ENCODE measurements at regions not wholly inside any gene's neighbourhood (a gene's known extent, or its start where the extent isn't known, plus 50 kb on each side); places are given as distances from the start of the nearest gene placed in this dataset.
A peak's percentile ranks its signal among the peaks of the same experiment; 100 is the strongest.

DNA sequence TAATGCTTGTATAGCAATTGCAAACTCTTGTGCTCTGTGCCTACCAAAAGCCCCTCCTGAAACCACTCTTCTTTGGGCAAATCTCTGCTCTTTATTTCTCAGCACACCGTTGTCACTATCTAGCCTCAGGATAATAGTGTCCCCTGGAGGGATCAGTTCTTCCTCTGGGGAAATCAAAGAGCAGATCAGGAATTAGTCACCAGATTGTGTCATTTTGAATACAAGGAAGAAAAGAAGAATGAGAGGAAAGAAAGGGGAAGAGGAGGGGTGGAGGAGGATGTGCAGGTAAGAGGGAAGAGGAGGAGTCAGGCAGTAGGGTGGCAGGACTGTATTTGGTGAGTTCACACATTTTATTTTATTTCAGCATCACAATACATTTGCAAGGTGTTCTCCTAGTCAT lies 256.4 kb downstream of the GRIN2B start:
- Histone ChIP-seq H3K36me3 (ENCODE audit: control insufficient read depth, insufficient read depth, low read length) (no peaks in the 10 kb centered on the region), H3K4me1 (ENCODE audit: control insufficient read depth, insufficient read depth, low read length) (no peaks in the 10 kb centered on the region), H3K27me3 (ENCODE audit: control insufficient read depth, insufficient read depth, low read length) (peaks cover 9% of the 10 kb centered on the region), H3K9me3 (ENCODE audit: control insufficient read depth, low read depth, low read length) (no peaks in the 10 kb centered on the region), H3K4me3 (ENCODE audit: low read length) (no peak overlapping the region), H3K27ac (ENCODE audit: low read length) (no peak overlapping the region)
- no peak for DNase-seq
- WGBS (ENCODE audit: insufficient coverage, low lambda C conversion rate) = no CpG with 5 or more reads among the region's 1 CpG

- WGBS (ENCODE audit: insufficient coverage, low lambda C conversion rate) = 80% methylated on average over 1 of the region's 1 CpG
- Histone ChIP-seq H3K27me3 (ENCODE audit: control insufficient read depth, insufficient read depth, low read length) (peaks cover 9% of the 10 kb centered on the region), H3K9me3 (ENCODE audit: control insufficient read depth, low read depth, low read length) (no peaks in the 10 kb centered on the region), H3K4me1 (ENCODE audit: control insufficient read depth, insufficient read depth, low read length) (no peaks in the 10 kb centered on the region), H3K36me3 (ENCODE audit: control insufficient read depth, insufficient read depth, low read length) (no peaks in the 10 kb centered on the region), H3K27ac (ENCODE audit: low read length) (no peak overlapping the region), H3K4me3 (ENCODE audit: low read length) (no peak overlapping the region)
- DNase-seq = no peak
Measured at GRCh38 chr12:13724136-13724535, 257.3 kb downstream of the GRIN2B start.

GRCh38 chr12:13719986-13720385 lies 261.4 kb downstream of the GRIN2B start:
- DNase-seq = no peak
- H3K9me3 ChIP-seq (ENCODE audit: control insufficient read depth, low read depth, low read length) = no peaks in the 10 kb centered on the region
- H3K4me3 ChIP-seq (ENCODE audit: low read length) = no peak overlapping the region
- no peak overlapping the region for H3K27ac ChIP-seq (ENCODE audit: low read length)
- no peaks in the 10 kb centered on the region for H3K36me3 ChIP-seq (ENCODE audit: control insufficient read depth, insufficient read depth, low read length)
- H3K4me1 ChIP-seq (ENCODE audit: control insufficient read depth, insufficient read depth, low read length) = no peaks in the 10 kb centered on the region
- WGBS (ENCODE audit: insufficient coverage, low lambda C conversion rate) = no CpG with 5 or more reads among the region's 2 CpGs
- H3K27me3 ChIP-seq (ENCODE audit: control insufficient read depth, insufficient read depth, low read length) = no peaks in the 10 kb centered on the region

GRCh38 chr12:13718271-13718670 lies 263.1 kb downstream of the GRIN2B start:
- 40% methylated on average over 1 of the region's 5 CpGs for WGBS (ENCODE audit: insufficient coverage, low lambda C conversion rate)
- Histone ChIP-seq H3K36me3 (ENCODE audit: control insufficient read depth, insufficient read depth, low read length) (no peaks in the 10 kb centered on the region), H3K27me3 (ENCODE audit: control insufficient read depth, insufficient read depth, low read length) (no peaks in the 10 kb centered on the region), H3K9me3 (ENCODE audit: control insufficient read depth, low read depth, low read length) (no peaks in the 10 kb centered on the region), H3K4me1 (ENCODE audit: control insufficient read depth, insufficient read depth, low read length) (no peaks in the 10 kb centered on the region), H3K4me3 (ENCODE audit: low read length) (no peak overlapping the region), H3K27ac (ENCODE audit: low read length) (no peak overlapping the region)
- no peak for DNase-seq

GRCh38 chr12:13716119-13716518 lies 265.3 kb downstream of the GRIN2B start:
- Histone ChIP-seq H3K36me3 (ENCODE audit: control insufficient read depth, insufficient read depth, low read length) (no peaks in the 10 kb centered on the region), H3K4me3 (ENCODE audit: low read length) (no peak overlapping the region), H3K27ac (ENCODE audit: low read length) (no peak overlapping the region), H3K27me3 (ENCODE audit: control insufficient read depth, insufficient read depth, low read length) (no peaks in the 10 kb centered on the region), H3K4me1 (ENCODE audit: control insufficient read depth, insufficient read depth, low read length) (no peaks in the 10 kb centered on the region), H3K9me3 (ENCODE audit: control insufficient read depth, low read depth, low read length) (no peaks in the 10 kb centered on the region)
- WGBS (ENCODE audit: insufficient coverage, low lambda C conversion rate) = no CpG with 5 or more reads among the region's 2 CpGs
- no peak for DNase-seq

- Histone ChIP-seq H3K9me3 (ENCODE audit: control insufficient read depth, low read depth, low read length) (no peaks in the 10 kb centered on the region), H3K36me3 (ENCODE audit: control insufficient read depth, insufficient read depth, low read length) (no peaks in the 10 kb centered on the region), H3K27me3 (ENCODE audit: control insufficient read depth, insufficient read depth, low read length) (no peaks in the 10 kb centered on the region), H3K27ac (ENCODE audit: low read length) (no peak overlapping the region), H3K4me1 (ENCODE audit: control insufficient read depth, insufficient read depth, low read length) (no peaks in the 10 kb centered on the region), H3K4me3 (ENCODE audit: low read length) (no peak overlapping the region)
- peak; percentile 23 to 65 for DNase-seq
- 69% methylated on average over 4 of the region's 4 CpGs for WGBS (ENCODE audit: insufficient coverage, low lambda C conversion rate)
Measured at GRCh38 chr12:13713556-13714410, 267.6 kb downstream of the GRIN2B start.

DNA sequence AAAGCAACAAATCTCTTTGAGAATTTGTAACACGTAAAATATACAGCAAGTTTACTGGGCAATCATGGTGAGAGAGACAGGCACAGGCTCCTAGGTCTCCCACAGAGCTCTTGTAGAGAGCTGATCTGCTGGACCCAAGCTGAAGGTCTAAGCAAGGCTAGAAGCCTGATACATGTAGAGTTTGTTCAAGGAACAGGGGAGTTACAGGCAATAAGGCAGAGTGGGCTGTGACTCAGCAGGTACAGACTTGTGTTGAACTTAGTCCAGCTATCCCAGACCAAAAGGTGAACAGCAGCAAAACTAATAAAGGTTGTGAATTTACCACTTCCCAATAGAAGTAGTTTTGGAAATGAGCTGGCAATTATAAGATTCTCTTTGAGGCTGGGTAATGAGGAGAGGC lies 273.6 kb downstream of the GRIN2B start:
- H3K36me3 ChIP-seq (ENCODE audit: control insufficient read depth, insufficient read depth, low read length) = no peaks in the 10 kb centered on the region
- H3K27me3 ChIP-seq (ENCODE audit: control insufficient read depth, insufficient read depth, low read length) = peaks cover 6% of the 10 kb centered on the region
- no CpG with 5 or more reads among the region's 1 CpG for WGBS (ENCODE audit: insufficient coverage, low lambda C conversion rate)
- H3K9me3 ChIP-seq (ENCODE audit: control insufficient read depth, low read depth, low read length) = no peaks in the 10 kb centered on the region
- no peak for DNase-seq
- no peak overlapping the region for H3K27ac ChIP-seq (ENCODE audit: low read length)
- H3K4me1 ChIP-seq (ENCODE audit: control insufficient read depth, insufficient read depth, low read length) = no peaks in the 10 kb centered on the region
- H3K4me3 ChIP-seq (ENCODE audit: low read length) = no peak overlapping the region

DNA sequence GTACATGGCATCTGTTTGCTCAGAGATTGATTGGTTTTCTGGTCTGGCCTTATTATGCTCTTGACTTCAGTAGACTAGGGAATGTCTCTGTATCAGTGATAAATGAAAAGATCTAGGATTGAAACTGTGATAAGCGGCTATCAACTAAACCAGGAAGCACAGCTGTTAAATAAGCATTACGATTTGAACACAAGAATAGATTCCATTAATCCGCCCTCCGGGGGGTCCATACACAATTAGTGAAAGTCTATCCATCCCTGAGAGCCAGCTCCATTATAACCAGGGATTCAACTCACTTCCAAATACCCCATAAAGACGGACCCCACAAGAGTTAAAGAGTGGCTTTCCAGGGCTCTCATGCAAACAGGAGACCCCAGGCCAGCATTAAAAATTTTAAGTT lies 279.0 kb downstream of the GRIN2B start:
- WGBS (ENCODE audit: insufficient coverage, low lambda C conversion rate) = no CpG with 5 or more reads among the region's 5 CpGs

DNA sequence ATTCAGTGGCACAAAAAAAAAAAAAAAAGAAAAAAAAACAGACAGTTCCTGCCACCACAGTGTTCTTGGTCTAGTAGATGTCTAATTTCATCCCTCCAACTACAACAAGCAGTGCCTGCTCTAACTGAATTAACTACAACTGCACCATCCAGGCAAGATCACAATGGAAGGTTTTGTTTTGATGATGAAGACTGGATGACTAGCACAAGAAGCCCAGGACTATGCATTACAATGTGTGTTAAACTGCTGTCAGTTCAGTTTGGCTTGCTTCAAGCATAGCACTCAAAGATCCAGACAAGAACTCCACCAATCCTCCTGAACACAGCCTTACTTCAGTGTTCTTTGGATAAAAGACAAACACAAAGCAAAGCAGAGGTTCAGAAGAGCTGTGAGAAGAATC lies 279.9 kb downstream of the GRIN2B start:
- Histone ChIP-seq H3K4me3 (ENCODE audit: low read length) (no peak overlapping the region), H3K4me1 (ENCODE audit: control insufficient read depth, insufficient read depth, low read length) (no peaks in the 10 kb centered on the region), H3K27me3 (ENCODE audit: control insufficient read depth, insufficient read depth, low read length) (peaks cover 4% of the 10 kb centered on the region), H3K9me3 (ENCODE audit: control insufficient read depth, low read depth, low read length) (no peaks in the 10 kb centered on the region), H3K36me3 (ENCODE audit: control insufficient read depth, insufficient read depth, low read length) (no peaks in the 10 kb centered on the region), H3K27ac (ENCODE audit: low read length) (no peak overlapping the region)
- DNase-seq = no peak

More for the DNA sequence above, 279.0 kb downstream of the GRIN2B start:
- no peak for DNase-seq
- H3K27me3 ChIP-seq (ENCODE audit: control insufficient read depth, insufficient read depth, low read length) = peaks cover 4% of the 10 kb centered on the region
- H3K9me3 ChIP-seq (ENCODE audit: control insufficient read depth, low read depth, low read length) = no peaks in the 10 kb centered on the region
- no peak overlapping the region for H3K27ac ChIP-seq (ENCODE audit: low read length)
- H3K4me1 ChIP-seq (ENCODE audit: control insufficient read depth, insufficient read depth, low read length) = no peaks in the 10 kb centered on the region
- no peak overlapping the region for H3K4me3 ChIP-seq (ENCODE audit: low read length)
- no peaks in the 10 kb centered on the region for H3K36me3 ChIP-seq (ENCODE audit: control insufficient read depth, insufficient read depth, low read length)

GRCh38 chr12:13697973-13698372 lies 283.4 kb downstream of the GRIN2B start:
- 83% methylated on average over 1 of the region's 11 CpGs for WGBS (ENCODE audit: insufficient coverage, low lambda C conversion rate)
- no peaks in the 10 kb centered on the region for H3K9me3 ChIP-seq (ENCODE audit: control insufficient read depth, low read depth, low read length)
- no peak overlapping the region for H3K27ac ChIP-seq (ENCODE audit: low read length)
- H3K36me3 ChIP-seq (ENCODE audit: control insufficient read depth, insufficient read depth, low read length) = no peaks in the 10 kb centered on the region
- H3K4me3 ChIP-seq (ENCODE audit: low read length) = no peak overlapping the region
- H3K4me1 ChIP-seq (ENCODE audit: control insufficient read depth, insufficient read depth, low read length) = no peaks in the 10 kb centered on the region
- no peak for DNase-seq
- peaks cover 4% of the 10 kb centered on the region for H3K27me3 ChIP-seq (ENCODE audit: control insufficient read depth, insufficient read depth, low read length)

DNA sequence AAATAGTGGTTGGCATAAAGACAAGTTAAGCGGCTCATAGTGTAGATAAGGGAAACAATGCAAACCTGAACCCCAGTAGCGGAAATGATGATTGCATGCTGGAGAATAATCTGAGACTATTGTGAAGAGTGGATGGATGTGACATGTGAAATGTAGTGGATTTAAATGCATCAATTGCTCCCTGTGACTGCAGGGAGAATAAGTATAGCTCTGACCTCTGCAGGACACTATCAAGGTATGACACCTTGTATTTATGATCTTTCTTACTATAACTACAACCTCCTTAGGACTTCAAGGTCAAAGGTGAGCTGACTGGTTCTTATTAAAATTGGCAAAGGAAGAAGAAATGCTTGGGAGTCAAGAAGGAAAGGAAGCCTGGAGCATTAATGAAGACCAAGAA lies 285.6 kb downstream of the GRIN2B start:
- Histone ChIP-seq H3K4me1 (ENCODE audit: control insufficient read depth, insufficient read depth, low read length) (no peaks in the 10 kb centered on the region), H3K9me3 (ENCODE audit: control insufficient read depth, low read depth, low read length) (no peaks in the 10 kb centered on the region), H3K4me3 (ENCODE audit: low read length) (no peak overlapping the region), H3K36me3 (ENCODE audit: control insufficient read depth, insufficient read depth, low read length) (no peaks in the 10 kb centered on the region), H3K27me3 (ENCODE audit: control insufficient read depth, insufficient read depth, low read length) (peaks cover 4% of the 10 kb centered on the region), H3K27ac (ENCODE audit: low read length) (no peak overlapping the region)
- 100% methylated on average over 1 of the region's 2 CpGs for WGBS (ENCODE audit: insufficient coverage, low lambda C conversion rate)
- no peak for DNase-seq

All from large intestine (tissue), 3 donors.